Cardiac muscle cell (in vitro differentiated cells and primary cell): ENCODE measurements at regions not wholly inside any gene's neighbourhood (a gene's known extent, or its start where the extent isn't known, plus 50 kb on each side); places are given as distances from the start of the nearest gene placed in this dataset.

Experiments
- DNase-seq, 2 donors: peaks; one replicate each; pipeline versions ENCODE4 v3.0.0 to v3.0.0-alpha.2; 2010 to 2017; ENCODE audit warnings: low read depth in 1 of 2, low spot score in 1 of 2
- H3K27ac ChIP-seq: fragments of 200-600 bp; sonication (generic); 2 replicates; pipeline ENCODE4 v1.5.1; 2016
- H3K27me3 ChIP-seq: fragments of 200-600 bp; sonication (generic); 2 replicates; pipeline ENCODE4 v1.6.0; 2016; ENCODE audit warnings: control low read depth
- H3K36me3 ChIP-seq: fragments of 200-600 bp; sonication (generic); 2 replicates; pipeline ENCODE4 v1.5.1; 2016; ENCODE audit warnings: control low read depth
- H3K4me1 ChIP-seq: fragments of 200-600 bp; sonication (generic); 2 replicates; pipeline ENCODE4 v1.8.1; 2017; ENCODE audit warnings: low read depth, mild to moderate bottlenecking, mixed run types
- H3K4me3 ChIP-seq: fragments of 200-600 bp; sonication (generic); 2 replicates; pipeline ENCODE4 v1.5.1; 2016; ENCODE audit warnings: mild to moderate bottlenecking
- H3K9me3 ChIP-seq: fragments of 200-600 bp; sonication (generic); 2 replicates; pipeline ENCODE4 v1.5.1; 2017; ENCODE audit warnings: low read depth, mild to moderate bottlenecking, control low read depth
- TF ChIP-seq, protein P1 (sequence below): IDR thresholded peaks from 2 replicates; pipeline ENCODE4 v1.5.1; 2012; ENCODE audit warnings: low read depth, mild to moderate bottlenecking, low read length

DNA sequence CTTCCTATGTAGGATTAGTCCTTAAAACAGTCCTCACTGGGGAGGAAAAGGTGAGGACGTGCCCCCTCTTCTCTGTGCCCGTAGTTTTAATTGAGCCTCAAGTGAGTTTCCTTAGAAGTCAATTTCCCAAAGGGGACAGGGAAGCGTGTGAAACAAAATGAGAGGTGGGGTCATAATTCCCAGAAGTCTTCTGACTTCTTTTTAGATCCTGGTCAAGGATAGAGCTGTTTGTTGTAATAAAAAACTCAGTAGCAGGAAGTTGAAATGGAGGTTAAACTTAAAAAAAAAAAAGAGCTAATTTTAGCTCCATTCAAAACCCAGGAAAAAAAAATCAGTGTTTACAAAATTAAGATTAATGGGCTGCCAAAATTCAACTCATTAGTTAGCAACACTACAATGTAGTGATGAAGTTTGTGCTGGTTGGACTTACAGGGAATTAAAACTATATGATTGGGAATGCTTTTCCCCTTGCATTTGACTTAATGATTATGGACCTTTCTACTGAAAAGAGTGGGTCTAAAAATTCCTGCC, 158.3 kb upstream of the MEF2C start:
- TF ChIP-seq, protein P1, sequence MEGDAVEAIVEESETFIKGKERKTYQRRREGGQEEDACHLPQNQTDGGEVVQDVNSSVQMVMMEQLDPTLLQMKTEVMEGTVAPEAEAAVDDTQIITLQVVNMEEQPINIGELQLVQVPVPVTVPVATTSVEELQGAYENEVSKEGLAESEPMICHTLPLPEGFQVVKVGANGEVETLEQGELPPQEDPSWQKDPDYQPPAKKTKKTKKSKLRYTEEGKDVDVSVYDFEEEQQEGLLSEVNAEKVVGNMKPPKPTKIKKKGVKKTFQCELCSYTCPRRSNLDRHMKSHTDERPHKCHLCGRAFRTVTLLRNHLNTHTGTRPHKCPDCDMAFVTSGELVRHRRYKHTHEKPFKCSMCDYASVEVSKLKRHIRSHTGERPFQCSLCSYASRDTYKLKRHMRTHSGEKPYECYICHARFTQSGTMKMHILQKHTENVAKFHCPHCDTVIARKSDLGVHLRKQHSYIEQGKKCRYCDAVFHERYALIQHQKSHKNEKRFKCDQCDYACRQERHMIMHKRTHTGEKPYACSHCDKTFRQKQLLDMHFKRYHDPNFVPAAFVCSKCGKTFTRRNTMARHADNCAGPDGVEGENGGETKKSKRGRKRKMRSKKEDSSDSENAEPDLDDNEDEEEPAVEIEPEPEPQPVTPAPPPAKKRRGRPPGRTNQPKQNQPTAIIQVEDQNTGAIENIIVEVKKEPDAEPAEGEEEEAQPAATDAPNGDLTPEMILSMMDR: no peak
- H3K9me3 ChIP-seq: no peaks in the 10 kb centered on the region
- no peak for DNase-seq
- H3K27ac ChIP-seq: no peak overlapping the region
- H3K4me3 ChIP-seq: no peak overlapping the region
- no peaks in the 10 kb centered on the region for H3K36me3 ChIP-seq
- peaks cover 9% of the 10 kb centered on the region for H3K4me1 ChIP-seq
- H3K27me3 ChIP-seq: no peaks in the 10 kb centered on the region

DNA sequence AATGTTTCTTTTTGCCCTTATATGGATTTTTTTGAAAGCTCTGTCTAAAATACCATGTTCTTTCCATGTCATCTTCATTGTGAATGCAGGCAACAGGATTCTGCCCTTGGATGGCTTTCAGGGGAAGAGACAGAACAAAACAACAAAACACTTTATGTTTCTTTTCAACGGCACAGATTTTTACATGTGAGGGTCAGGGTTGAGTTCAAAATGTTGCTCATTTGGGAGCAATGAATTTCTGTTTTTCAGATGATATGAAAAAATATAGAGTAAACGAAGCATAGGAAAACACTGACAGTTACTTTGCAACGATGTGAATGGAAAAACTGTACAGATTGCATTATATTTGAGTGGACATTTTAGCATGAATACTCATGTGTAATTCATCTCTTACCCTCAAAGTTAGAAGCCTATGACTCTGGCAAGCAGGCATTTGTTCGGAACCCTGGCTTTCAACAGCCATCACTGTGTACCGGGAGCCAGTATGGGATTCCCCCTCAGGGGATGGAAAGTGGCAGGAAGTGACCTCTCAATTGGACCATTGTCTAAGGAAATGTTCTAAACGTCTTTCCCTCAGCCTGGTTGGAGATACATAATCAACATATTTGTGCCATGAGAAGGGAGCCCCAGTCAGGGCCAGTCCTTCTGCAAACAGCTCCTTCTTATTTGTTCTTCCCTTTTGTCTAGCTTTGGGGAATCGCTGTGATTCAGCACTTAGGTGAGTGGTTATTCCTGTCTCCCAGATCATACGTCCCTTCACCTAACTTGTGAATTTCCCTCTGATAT, 153.9 kb upstream of the MEF2C start:
- no peak overlapping the region for H3K4me3 ChIP-seq
- H3K27me3 ChIP-seq: no peaks in the 10 kb centered on the region
- no peaks in the 10 kb centered on the region for H3K9me3 ChIP-seq
- DNase-seq: peak in 1 of 2 donors; percentile 3
- peaks cover 9% of the 10 kb centered on the region for H3K4me1 ChIP-seq
- no peaks in the 10 kb centered on the region for H3K36me3 ChIP-seq
- TF ChIP-seq, protein P1: no peak
- no peak overlapping the region for H3K27ac ChIP-seq

DNA sequence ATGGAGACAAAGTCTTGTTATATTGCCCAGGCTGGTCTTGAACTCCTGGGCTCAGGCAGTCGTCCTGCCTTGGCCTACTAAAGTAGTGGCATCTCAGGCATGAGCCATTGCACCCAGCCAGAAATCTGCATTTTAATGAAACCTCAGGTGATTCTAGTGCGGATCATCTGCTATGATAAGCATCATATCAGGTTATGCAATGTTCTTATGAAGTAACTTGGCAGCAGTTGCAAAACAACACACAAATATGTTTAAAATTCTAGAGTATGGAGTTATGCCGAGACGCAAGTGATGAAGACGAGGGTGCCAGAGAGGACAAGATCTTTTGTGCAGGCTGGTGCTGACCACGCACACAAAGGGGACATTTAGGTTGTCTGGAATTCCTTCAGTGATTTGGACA, 153.2 kb upstream of the MEF2C start:
- Histone ChIP-seq H3K9me3 (no peaks in the 10 kb centered on the region), H3K4me3 (no peak overlapping the region)
- TF ChIP-seq, protein P1: no peak

DNA sequence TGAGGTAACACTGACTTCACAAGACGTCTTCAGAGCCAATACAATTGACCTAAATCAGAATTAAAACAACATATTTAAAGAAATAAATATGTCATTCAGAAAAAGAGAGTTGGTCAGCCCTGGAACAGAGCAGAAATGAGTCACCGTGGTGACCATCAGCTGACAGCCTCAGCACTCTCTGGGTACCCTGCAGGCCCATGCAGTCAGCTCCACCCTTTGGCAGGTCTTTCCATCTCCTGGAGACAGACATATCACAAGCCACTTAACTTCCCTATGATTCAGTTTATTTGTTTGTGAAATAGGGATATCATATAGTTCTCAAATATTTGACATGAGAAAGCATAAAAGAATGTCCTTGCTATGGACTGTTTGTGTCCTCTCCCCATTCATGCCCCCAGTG, 151.6 kb upstream of the MEF2C start:
- Histone ChIP-seq H3K36me3 (no peaks in the 10 kb centered on the region), H3K4me1 (no peaks in the 10 kb centered on the region), H3K9me3 (no peaks in the 10 kb centered on the region), H3K4me3 (no peak overlapping the region), H3K27ac (no peak overlapping the region), H3K27me3 (no peaks in the 10 kb centered on the region)
- no peak for DNase-seq
- TF ChIP-seq, protein P1: no peak

More for the DNA sequence above, 153.2 kb upstream of the MEF2C start:
- Histone ChIP-seq H3K27me3 (no peaks in the 10 kb centered on the region), H3K27ac (no peak overlapping the region), H3K36me3 (no peaks in the 10 kb centered on the region), H3K4me1 (peaks cover 2% of the 10 kb centered on the region)
- no peak for DNase-seq

DNA sequence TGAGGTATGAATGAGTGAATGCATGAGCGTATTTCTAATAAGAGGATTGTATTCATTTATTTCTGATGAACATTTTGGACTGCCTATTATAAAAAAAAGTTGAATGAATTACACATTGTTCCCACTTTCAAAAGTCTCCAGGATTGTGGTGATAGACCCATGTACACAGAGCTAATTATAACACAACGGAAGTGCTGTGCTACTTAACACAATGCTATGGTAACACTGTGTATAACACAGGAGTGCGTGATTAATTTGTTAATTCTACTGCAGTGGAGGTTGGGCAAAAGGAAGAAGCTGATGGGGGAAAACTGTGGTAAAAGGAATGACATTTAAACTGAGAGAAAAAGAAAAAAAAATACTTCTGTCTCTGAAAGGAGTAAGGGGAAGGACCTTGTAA, 147.8 kb upstream of the MEF2C start:
- no peaks in the 10 kb centered on the region for H3K9me3 ChIP-seq
- TF ChIP-seq, protein P1: no peak
- no peaks in the 10 kb centered on the region for H3K36me3 ChIP-seq
- H3K4me1 ChIP-seq: peaks cover 11% of the 10 kb centered on the region
- H3K27ac ChIP-seq: no peak overlapping the region
- DNase-seq: no peak
- H3K27me3 ChIP-seq: no peaks in the 10 kb centered on the region
- no peak overlapping the region for H3K4me3 ChIP-seq
